CD14-positive monocyte (primary cell): ENCODE measurements at regions not wholly inside any gene's neighbourhood (a gene's known extent, or its start where the extent isn't known, plus 50 kb on each side); places are given as distances from the start of the nearest gene placed in this dataset.

Experiments
- DNase-seq, 3 donors: peaks; one replicate each; pipeline ENCODE4 v3.0.0-alpha.2; 2011 to 2022
- H2AFZ ChIP-seq: 2 replicates; pipeline ENCODE4 v1.6.0; 2012; ENCODE audit warnings: mild to moderate bottlenecking, low read depth, low read length, inconsistent platforms; ENCODE audit not compliant: insufficient read depth, poor library complexity, severe bottlenecking
- H3K27ac ChIP-seq, 2 donors: 1 replicate in 1 of 2; 2 replicates in 1 of 2; pipeline ENCODE4 v1.5.1; 2012 to 2013; ENCODE audit warnings: low read length in 2 of 2, control low read depth in 1 of 2, inconsistent platforms in 1 of 2, low read depth in 1 of 2, mild to moderate bottlenecking in 1 of 2
- H3K27me3 ChIP-seq, 2 donors: one replicate each; pipeline versions ENCODE4 v1.6.0 to v1.6.1; 2011 to 2013; ENCODE audit warnings: low read length in 2 of 2; ENCODE audit not compliant: control insufficient read depth in 2 of 2, insufficient read depth in 2 of 2
- H3K36me3 ChIP-seq, 2 donors: replicated peaks in 1 of 2; 1 replicate in 1 of 2; 2 replicates in 1 of 2; pipeline versions ENCODE4 v1.5.1 to v1.6.1; 2012 to 2013; ENCODE audit warnings: low read length in 2 of 2, control low read depth in 1 of 2, inconsistent platforms in 1 of 2, mild to moderate bottlenecking in 1 of 2; ENCODE audit not compliant: insufficient read depth in 2 of 2, control insufficient read depth in 1 of 2
- H3K4me1 ChIP-seq, 2 donors: 1 replicate in 1 of 2; 2 replicates in 1 of 2; pipeline versions ENCODE4 v1.5.1 to v1.6.1; 2012 to 2013; ENCODE audit warnings: low read length in 2 of 2, control low read depth in 1 of 2, inconsistent platforms in 1 of 2, mild to moderate bottlenecking in 1 of 2, moderate library complexity in 1 of 2; ENCODE audit not compliant: insufficient read depth in 2 of 2, control insufficient read depth in 1 of 2
- H3K4me2 ChIP-seq: replicated peaks from 2 replicates; pipeline ENCODE3; 2012; ENCODE audit warnings: low read length, moderate library complexity, mild to moderate bottlenecking; ENCODE audit not compliant: poor library complexity, severe bottlenecking; ENCODE audit errors: extremely low read depth
- H3K4me3 ChIP-seq, 3 experiments: fragments of 200-600 bp in 1 of 3; sonication (generic) in 1 of 3; replicated peaks in 1 of 3; 1 replicate in 2 of 3; 2 replicates in 1 of 3; pipeline ENCODE4 v1.5.1; 2011 to 2013; ENCODE audit warnings: low read length in 3 of 3, mild to moderate bottlenecking in 3 of 3, control low read depth in 2 of 3, low read depth in 2 of 3, inconsistent platforms in 1 of 3, moderate library complexity in 1 of 3
- H3K79me2 ChIP-seq: 2 replicates; pipeline ENCODE4 v1.6.0; 2012; ENCODE audit warnings: mild to moderate bottlenecking, control low read depth, inconsistent platforms, low read length, moderate library complexity; ENCODE audit not compliant: insufficient read depth
- H3K9ac ChIP-seq: 2 replicates; pipeline ENCODE4 v1.6.0; 2017; ENCODE audit warnings: low read length, mild to moderate bottlenecking; ENCODE audit not compliant: insufficient read depth, poor library complexity, severe bottlenecking
- H3K9me3 ChIP-seq, 2 donors: replicated peaks in 1 of 2; 1 replicate in 1 of 2; 2 replicates in 1 of 2; pipeline versions ENCODE4 v1.5.1 to v1.6.1; 2012 to 2013; ENCODE audit warnings: low read length in 2 of 2, control low read depth in 1 of 2; ENCODE audit not compliant: control insufficient read depth in 1 of 2, insufficient read depth in 1 of 2
- H4K20me1 ChIP-seq: 2 replicates; pipeline ENCODE4 v1.6.0; 2012; ENCODE audit warnings: mild to moderate bottlenecking, low read length, control low read depth, moderate library complexity; ENCODE audit not compliant: insufficient read depth
- H3K27ac Mint-ChIP-seq, 7 donors: one replicate each; pipeline ENCODE4 v1.8.0; 2020; ENCODE audit warnings: mild to moderate bottlenecking in 7 of 7, mixed read lengths in 7 of 7, moderate library complexity in 6 of 7, inconsistent platforms in 2 of 7
- H3K27me3 Mint-ChIP-seq, 3 donors: one replicate each; pipeline ENCODE4 v1.8.0; 2021 to 2022; ENCODE audit warnings: low read depth in 3 of 3, mild to moderate bottlenecking in 3 of 3, mixed read lengths in 3 of 3, moderate library complexity in 3 of 3, inconsistent platforms in 1 of 3
- H3K36me3 Mint-ChIP-seq, 2 donors: one replicate each; pipeline ENCODE4 v1.8.0; 2020; ENCODE audit warnings: mixed read lengths in 2 of 2, inconsistent platforms in 1 of 2, mild to moderate bottlenecking in 1 of 2
- H3K4me1 Mint-ChIP-seq: one replicate; pipeline ENCODE4 v1.8.0; 2020; ENCODE audit warnings: mild to moderate bottlenecking, mixed read lengths
- H3K4me3 Mint-ChIP-seq, 2 donors: one replicate each; pipeline ENCODE4 v1.8.0; 2020; ENCODE audit warnings: mild to moderate bottlenecking in 2 of 2, mixed read lengths in 2 of 2, moderate library complexity in 1 of 2
- H3K9me3 Mint-ChIP-seq, 7 donors: one replicate each; pipeline ENCODE4 v1.8.0; 2020 to 2022; ENCODE audit warnings: mixed read lengths in 7 of 7, mild to moderate bottlenecking in 6 of 7, moderate library complexity in 6 of 7, inconsistent platforms in 2 of 7
- WGBS: methylation state at CpG from one replicate; pipeline ENCODE4 v1.1.5; 2013; ENCODE audit warnings: missing lambda C conversion rate; ENCODE audit not compliant: insufficient coverage; 5-methylcytosine and 5-hydroxymethylcytosine counted together
- intact Hi-C, 2 donors: fragments of 100-400 bp; cut with micrococcal nuclease; formaldehyde crosslinking; loops; one replicate each; pipeline versions ENCODE4 v1.15.0 to v1.15.1; 2023
- TF ChIP-seq, protein P1 (sequence below): fragments of 200-600 bp; IDR thresholded peaks from one replicate; pipeline ENCODE4 v1.8.0; 2022; ENCODE audit warnings: antibody characterized with exemption, mild to moderate bottlenecking

DNA sequence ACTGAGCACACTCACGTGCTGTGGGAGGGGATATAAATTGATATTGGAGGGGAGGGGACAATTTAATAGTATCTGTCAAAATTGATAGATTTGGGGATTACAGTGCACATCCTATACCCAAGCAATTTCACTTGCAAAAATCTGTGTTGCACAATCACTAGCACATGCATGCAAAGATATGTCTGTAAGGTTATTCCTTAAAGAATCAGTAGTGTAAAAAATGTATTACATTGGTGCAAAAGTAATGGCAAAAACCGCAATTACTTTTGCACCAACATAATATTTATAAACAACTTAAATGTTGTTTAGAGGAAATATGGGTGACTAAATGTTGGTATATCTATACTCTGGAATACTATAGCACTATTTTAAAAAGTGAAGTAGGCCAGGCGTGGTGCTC is 108.7 kb downstream of the LHX2 start:
- no peak overlapping the region for H3K4me2 ChIP-seq
- WGBS = no CpG with 5 or more reads among the region's 3 CpGs
- H3K9me3 ChIP-seq = peaks cover 4 to 11% of the 10 kb centered on the region in 2 donors
- no peak overlapping the region for H3K4me3 ChIP-seq
- Mint-ChIP-seq H3K9me3 (peaks cover 3 to 19% (median 8%) of the 10 kb centered on the region in 7 donors), H3K27me3 (peaks cover 9 to 20% (median 18%) of the 10 kb centered on the region in 3 donors), H3K36me3 (no peaks in the 10 kb centered on the region), H3K4me3 (no peak overlapping the region), H3K4me1 (peaks cover 6% of the 10 kb centered on the region), H3K27ac (no peak overlapping the region)
- H3K36me3 ChIP-seq = no peaks in the 10 kb centered on the region
- intact Hi-C loops = no loop called here
- H3K27me3 ChIP-seq = peaks cover 0 to 2% of the 10 kb centered on the region in 2 donors
- H4K20me1 ChIP-seq = no peaks in the 10 kb centered on the region
- no peak overlapping the region for H3K27ac ChIP-seq
- no peak overlapping the region for H3K9ac ChIP-seq
- DNase-seq = no peak
- no peak overlapping the region for H2AFZ ChIP-seq
- no peaks in the 10 kb centered on the region for H3K79me2 ChIP-seq
- TF ChIP-seq, protein P1, sequence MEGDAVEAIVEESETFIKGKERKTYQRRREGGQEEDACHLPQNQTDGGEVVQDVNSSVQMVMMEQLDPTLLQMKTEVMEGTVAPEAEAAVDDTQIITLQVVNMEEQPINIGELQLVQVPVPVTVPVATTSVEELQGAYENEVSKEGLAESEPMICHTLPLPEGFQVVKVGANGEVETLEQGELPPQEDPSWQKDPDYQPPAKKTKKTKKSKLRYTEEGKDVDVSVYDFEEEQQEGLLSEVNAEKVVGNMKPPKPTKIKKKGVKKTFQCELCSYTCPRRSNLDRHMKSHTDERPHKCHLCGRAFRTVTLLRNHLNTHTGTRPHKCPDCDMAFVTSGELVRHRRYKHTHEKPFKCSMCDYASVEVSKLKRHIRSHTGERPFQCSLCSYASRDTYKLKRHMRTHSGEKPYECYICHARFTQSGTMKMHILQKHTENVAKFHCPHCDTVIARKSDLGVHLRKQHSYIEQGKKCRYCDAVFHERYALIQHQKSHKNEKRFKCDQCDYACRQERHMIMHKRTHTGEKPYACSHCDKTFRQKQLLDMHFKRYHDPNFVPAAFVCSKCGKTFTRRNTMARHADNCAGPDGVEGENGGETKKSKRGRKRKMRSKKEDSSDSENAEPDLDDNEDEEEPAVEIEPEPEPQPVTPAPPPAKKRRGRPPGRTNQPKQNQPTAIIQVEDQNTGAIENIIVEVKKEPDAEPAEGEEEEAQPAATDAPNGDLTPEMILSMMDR = no peak
- H3K4me1 ChIP-seq = no peaks in the 10 kb centered on the region

DNA sequence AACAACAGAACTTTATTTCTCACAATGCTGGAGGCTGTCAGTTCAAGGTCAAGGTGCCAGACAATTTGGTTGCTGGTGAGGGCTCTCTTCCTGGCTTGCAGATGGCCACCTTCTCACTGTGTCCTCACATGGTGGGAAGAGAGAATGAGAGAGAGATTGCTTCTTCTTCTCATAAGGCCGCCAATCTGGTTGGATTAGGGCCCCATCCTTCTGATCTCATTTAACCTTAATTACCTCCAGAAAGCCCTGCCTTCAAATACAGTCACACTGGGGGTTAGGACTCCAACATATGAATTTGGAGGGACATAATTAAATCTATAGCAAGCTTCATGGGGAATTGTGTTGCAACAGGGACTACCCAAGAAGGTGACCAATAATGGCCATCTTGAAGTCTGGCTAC is 110.2 kb downstream of the LHX2 start:
- peaks cover 7 to 13% (median 12%) of the 10 kb centered on the region in 3 donors for H3K27me3 Mint-ChIP-seq
- H3K4me1 ChIP-seq = no peaks in the 10 kb centered on the region
- no peak overlapping the region for H3K9ac ChIP-seq
- no peaks in the 10 kb centered on the region for H3K36me3 Mint-ChIP-seq
- intact Hi-C loops = no loop called here
- H3K4me1 Mint-ChIP-seq = peaks cover 6% of the 10 kb centered on the region
- no peaks in the 10 kb centered on the region for H3K79me2 ChIP-seq
- peaks cover 0 to 2% of the 10 kb centered on the region in 2 donors for H3K27me3 ChIP-seq
- peaks cover 3 to 18% (median 8%) of the 10 kb centered on the region in 7 donors for H3K9me3 Mint-ChIP-seq
- H3K4me2 ChIP-seq = no peak overlapping the region
- no peak overlapping the region for H3K4me3 ChIP-seq
- no peak for DNase-seq
- H3K27ac ChIP-seq = no peak overlapping the region
- no peaks in the 10 kb centered on the region for H3K36me3 ChIP-seq
- TF ChIP-seq, protein P1 = no peak
- peaks cover 3% of the 10 kb centered on the region for H4K20me1 ChIP-seq
- no peak overlapping the region for H3K4me3 Mint-ChIP-seq
- H2AFZ ChIP-seq = no peak overlapping the region
- H3K9me3 ChIP-seq = peaks cover 3 to 10% of the 10 kb centered on the region in 2 donors
- WGBS = no CpG with 5 or more reads among the region's 1 CpG
- no peak overlapping the region for H3K27ac Mint-ChIP-seq
